HCT116 (cell line): ENCODE measurements at regions not wholly inside any gene's neighbourhood (a gene's known extent, or its start where the extent isn't known, plus 50 kb on each side); places are given as distances from the start of the nearest gene placed in this dataset.
"Not testable (repeated sequence)": the region's sequence is repeated elsewhere in the genome, so short reads cannot be mapped to it uniquely, and the experiment has no call there.

Source experiments
- ATAC-seq: fragments of 200-7000 bp; cut with Tn5 transposase; 2 replicates; pipeline ENCODE4 v1.9.1; 2020; ENCODE audit warnings: mild to moderate bottlenecking, moderate library complexity
- BruUV-seq: library from RNA; stranded (reverse); fragments of 400-500 nt; replicated peaks from 2 replicates; lab custom pipeline; 2021; lab: Mats Ljungman, UMichigan
- CTCF ChIA-PET: fragments of 300-600 bp; sonication (Branson Sonifier 250); formaldehyde crosslinking; loops from one replicate; lab custom pipeline; 2021; ENCODE audit warnings: antibody characterized with exemption; lab: Charles Lee
- POLR2A ChIA-PET: fragments of 300-600, 350-600 bp; sonication (Branson Sonifier 250); formaldehyde crosslinking; loops from one replicate; lab custom pipeline; 2021; ENCODE audit warnings: antibody characterized with exemption; lab: Charles Lee
- RAD21 ChIA-PET, 2 experiments: fragments of 300-600 bp; sonication (Branson Sonifier 250); formaldehyde crosslinking; loops; one replicate each; lab custom pipeline; 2023; ENCODE audit warnings: low total read pairs in 2 of 2; ENCODE audit not compliant: uncharacterized antibody in 2 of 2, unreplicated experiment in 2 of 2, low non-redundant PET in 1 of 2; lab: Charles Lee
- DNase-seq: peaks from one replicate; pipeline ENCODE4 v3.0.0-alpha.2; 2010; ENCODE audit warnings: low read depth, low spot score
- H2AFZ ChIP-seq: fragments of 200-600 bp; shearing (Covaris generic), sonication (generic); 2 replicates; pipeline ENCODE4 v1.6.1; 2017; ENCODE audit warnings: low read depth, mixed run types, mixed read lengths, antibody characterized with exemption, low read length; ENCODE audit not compliant: poor library complexity, severe bottlenecking
- H3K27ac ChIP-seq: 2 replicates; pipeline ENCODE4 v1.5.1; 2012; ENCODE audit warnings: low read depth, low read length
- H3K27me3 ChIP-seq: fragments of 200-600 bp; sonication (generic); 2 replicates; pipeline ENCODE4 v1.6.1; 2016; ENCODE audit warnings: mixed run types, low read length, mixed read lengths; ENCODE audit not compliant: insufficient read depth
- H3K36me3 ChIP-seq, 2 experiments: fragments of 200-500 bp in 1 of 2; fragments of 200-600 bp in 1 of 2; sonication (Bioruptor generic) in 1 of 2; sonication (generic) in 1 of 2; 2 replicates each; pipeline versions ENCODE4 v1.5.1 to v1.6.1; 2014 to 2016; ENCODE audit warnings: low read length in 2 of 2, inconsistent platforms in 1 of 2, mixed read lengths in 1 of 2, mixed run types in 1 of 2; ENCODE audit not compliant: insufficient read depth in 2 of 2, control insufficient read depth in 1 of 2
- H3K4me1 ChIP-seq, 2 experiments: fragments of 200-600 bp in 1 of 2; sonication (generic) in 1 of 2; 2 replicates each; pipeline versions ENCODE4 v1.5.1 to v1.6.1; 2012 to 2017; ENCODE audit warnings: low read length in 2 of 2, inconsistent platforms in 1 of 2, mild to moderate bottlenecking in 1 of 2, mixed read lengths in 1 of 2, mixed run types in 1 of 2, moderate library complexity in 1 of 2; ENCODE audit not compliant: insufficient read depth in 2 of 2, control insufficient read depth in 1 of 2
- H3K4me2 ChIP-seq: fragments of 200-600 bp; sonication (generic); 2 replicates; pipeline ENCODE4 v1.6.1; 2017; ENCODE audit warnings: mixed run types, low read length, mixed read lengths
- H3K4me3 ChIP-seq, 2 experiments: fragments of 200-600 bp in 1 of 2; sonication (generic) in 1 of 2; replicated peaks in 1 of 2; 2 replicates each; pipeline ENCODE4 v1.5.1; 2011 to 2016; ENCODE audit warnings: low read length in 2 of 2, control low read depth in 1 of 2, low read depth in 1 of 2, mild to moderate bottlenecking in 1 of 2, mixed read lengths in 1 of 2, mixed run types in 1 of 2
- H3K79me2 ChIP-seq: fragments of 200-600 bp; sonication (generic); 2 replicates; pipeline ENCODE4 v1.6.1; 2017; ENCODE audit warnings: mild to moderate bottlenecking, mixed run types, low read length, moderate library complexity, mixed read lengths; ENCODE audit not compliant: insufficient read depth
- H3K9ac ChIP-seq: fragments of 200-600 bp; sonication (generic); 2 replicates; pipeline ENCODE4 v1.6.1; 2016; ENCODE audit warnings: low read length, mixed read lengths
- H3K9me2 ChIP-seq: fragments of 200-600 bp; sonication (generic), shearing (Covaris generic); 2 replicates; pipeline ENCODE4 v1.6.1; 2017; ENCODE audit warnings: mixed run types, mild to moderate bottlenecking, moderate library complexity; ENCODE audit not compliant: insufficient read depth
- H3K9me3 ChIP-seq, 2 experiments: fragments of 200-500 bp in 1 of 2; fragments of 200-600 bp in 1 of 2; sonication (Bioruptor generic) in 1 of 2; sonication (generic) in 1 of 2; 2 replicates each; pipeline ENCODE4 v1.6.1; 2014 to 2017; ENCODE audit warnings: low read length in 2 of 2, mixed read lengths in 2 of 2, inconsistent platforms in 1 of 2, low read depth in 1 of 2, mild to moderate bottlenecking in 1 of 2, mixed run types in 1 of 2, moderate library complexity in 1 of 2; ENCODE audit not compliant: control insufficient read depth in 1 of 2, insufficient read depth in 1 of 2
- H4K20me1 ChIP-seq: fragments of 200-600 bp; sonication (generic), shearing (Covaris generic); 2 replicates; pipeline ENCODE4 v1.6.1; 2017; ENCODE audit warnings: mixed run types, mild to moderate bottlenecking, moderate library complexity; ENCODE audit not compliant: insufficient read depth
- ATF3 ChIP-seq: IDR thresholded peaks from 2 replicates; pipeline ENCODE4 v1.6.1; 2012
- CEBPB ChIP-seq: IDR thresholded peaks from 2 replicates; pipeline ENCODE4 v1.6.1; 2012; ENCODE audit warnings: low read depth
- JUND ChIP-seq: IDR thresholded peaks from 2 replicates; pipeline ENCODE4 v1.6.1; 2012
- SP1 ChIP-seq: IDR thresholded peaks from 2 replicates; pipeline ENCODE4 v1.6.1; 2012; ENCODE audit warnings: low read depth
- SRF ChIP-seq: IDR thresholded peaks from 2 replicates; pipeline ENCODE4 v1.6.1; 2012; ENCODE audit warnings: low read depth
- ZFX ChIP-seq: fragments of 450-650 bp; IDR thresholded peaks from 2 replicates; pipeline ENCODE4 v1.6.1; 2017
- intact Hi-C: fragments of 100-400 bp; cut with micrococcal nuclease; formaldehyde crosslinking; loops from 2 replicates; pipeline ENCODE4 v1.10.0; 2022

DNA sequence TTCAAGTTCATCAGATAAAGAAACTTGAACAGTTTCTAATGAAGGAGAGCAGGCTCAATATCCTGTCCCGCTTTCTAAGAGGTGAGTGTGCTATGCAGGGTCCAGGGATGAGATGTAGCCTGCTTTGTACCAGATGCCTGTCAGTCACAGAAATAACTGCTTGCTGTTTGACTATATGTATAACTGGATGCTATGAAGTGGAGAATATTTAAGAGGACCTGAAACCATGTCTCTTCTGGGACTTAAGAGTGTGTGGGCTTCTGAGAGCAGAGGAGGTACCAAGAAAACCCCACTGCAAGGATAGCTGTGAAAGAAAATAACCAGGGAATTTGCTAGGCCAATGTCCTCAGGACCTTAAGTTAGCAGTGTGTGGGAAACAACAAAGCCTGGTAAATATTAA lies 246.3 kb upstream of the RFC3 start (continued):
- TF ChIP-seq SRF (no peak), ATF3 (no peak), JUND (no peak), SP1 (no peak), ZFX (no peak)

DNA sequence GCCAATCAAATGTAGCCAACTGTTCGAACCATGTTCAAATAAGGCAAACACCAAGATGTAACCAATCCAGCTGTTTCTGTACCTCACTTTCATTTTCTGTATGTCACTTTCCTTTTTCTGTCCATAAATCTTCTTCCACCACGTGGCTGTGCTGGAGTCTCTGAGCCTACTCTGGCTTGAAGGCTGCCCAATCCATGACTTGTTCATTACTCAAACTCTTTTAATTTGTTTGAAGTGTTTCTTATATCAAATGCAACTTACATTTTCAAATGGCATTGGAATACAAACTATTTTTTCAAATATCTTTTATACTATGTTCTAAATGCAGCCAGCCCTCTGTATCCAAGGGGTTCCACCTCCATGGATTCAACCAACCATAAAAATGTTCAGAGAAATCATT lies 245.6 kb upstream of the RFC3 start:
- POLR2A ChIA-PET, H2AFZ ChIP-seq, H3K9ac ChIP-seq, BruUV-seq, DNase-seq, H4K20me1 ChIP-seq, H3K79me2 ChIP-seq, H3K36me3 ChIP-seq, H3K27ac ChIP-seq, H3K4me3 ChIP-seq, CTCF ChIA-PET, H3K9me2 ChIP-seq, RAD21 ChIA-PET, intact Hi-C loops, H3K27me3 ChIP-seq, H3K4me1 ChIP-seq, H3K9me3 ChIP-seq, H3K4me2 ChIP-seq, ATAC-seq: not testable (repeated sequence)

- TF ChIP-seq CEBPB (no peak), SP1 (no peak)
- TF ChIP-seq, all 23 proteins: peak for 0
- Histone ChIP-seq H3K79me2 (no peaks in the 10 kb centered on the region), H3K4me1 (no peaks in the 10 kb centered on the region), H3K4me2 (no peak overlapping the region), H3K36me3 (no peaks in the 10 kb centered on the region), H3K9me3 (no peaks in the 10 kb centered on the region), H2AFZ (no peak overlapping the region), H4K20me1 (no peaks in the 10 kb centered on the region), H3K9ac (no peak overlapping the region), H3K27me3 (no peaks in the 10 kb centered on the region), H3K27ac (no peak overlapping the region), H3K9me2 (no peaks in the 10 kb centered on the region), H3K4me3 (no peak overlapping the region)
- POLR2A ChIA-PET: no interaction called here
- intact Hi-C loops: no loop called here
- DNase-seq (no peak), ATAC-seq (no peak)
- CTCF ChIA-PET: no interaction called here
- RAD21 ChIA-PET: interaction anchor here in 1 of 2 experiments (0.7 kb wide), 1 partner anchor 197 kb away, joined by 3 read pairs; no protein-coding TSS in a partner anchor
- BruUV-seq: no TSS peak
Measured at GRCh38 chr13:33575378-33575777, 242.6 kb upstream of the RFC3 start.
